ENCODE measurements at regions not wholly inside any gene's neighbourhood (a gene's known extent, or its start where the extent isn't known, plus 50 kb on each side); places are given as distances from the start of the nearest gene placed in this dataset.

GRCh38 chr11:109894242-109894641 is 198.9 kb upstream of the ZC3H12C start:
- DNase-seq (ENCODE audit: insufficient read length, low spot score) (no peak), FAIRE-seq (no peak)
- TF ChIP-seq, protein P1, sequence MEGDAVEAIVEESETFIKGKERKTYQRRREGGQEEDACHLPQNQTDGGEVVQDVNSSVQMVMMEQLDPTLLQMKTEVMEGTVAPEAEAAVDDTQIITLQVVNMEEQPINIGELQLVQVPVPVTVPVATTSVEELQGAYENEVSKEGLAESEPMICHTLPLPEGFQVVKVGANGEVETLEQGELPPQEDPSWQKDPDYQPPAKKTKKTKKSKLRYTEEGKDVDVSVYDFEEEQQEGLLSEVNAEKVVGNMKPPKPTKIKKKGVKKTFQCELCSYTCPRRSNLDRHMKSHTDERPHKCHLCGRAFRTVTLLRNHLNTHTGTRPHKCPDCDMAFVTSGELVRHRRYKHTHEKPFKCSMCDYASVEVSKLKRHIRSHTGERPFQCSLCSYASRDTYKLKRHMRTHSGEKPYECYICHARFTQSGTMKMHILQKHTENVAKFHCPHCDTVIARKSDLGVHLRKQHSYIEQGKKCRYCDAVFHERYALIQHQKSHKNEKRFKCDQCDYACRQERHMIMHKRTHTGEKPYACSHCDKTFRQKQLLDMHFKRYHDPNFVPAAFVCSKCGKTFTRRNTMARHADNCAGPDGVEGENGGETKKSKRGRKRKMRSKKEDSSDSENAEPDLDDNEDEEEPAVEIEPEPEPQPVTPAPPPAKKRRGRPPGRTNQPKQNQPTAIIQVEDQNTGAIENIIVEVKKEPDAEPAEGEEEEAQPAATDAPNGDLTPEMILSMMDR (IDR thresholded peaks at IDR 0.05; ENCODE audit: insufficient read depth, missing control alignments) = no peak

DNA sequence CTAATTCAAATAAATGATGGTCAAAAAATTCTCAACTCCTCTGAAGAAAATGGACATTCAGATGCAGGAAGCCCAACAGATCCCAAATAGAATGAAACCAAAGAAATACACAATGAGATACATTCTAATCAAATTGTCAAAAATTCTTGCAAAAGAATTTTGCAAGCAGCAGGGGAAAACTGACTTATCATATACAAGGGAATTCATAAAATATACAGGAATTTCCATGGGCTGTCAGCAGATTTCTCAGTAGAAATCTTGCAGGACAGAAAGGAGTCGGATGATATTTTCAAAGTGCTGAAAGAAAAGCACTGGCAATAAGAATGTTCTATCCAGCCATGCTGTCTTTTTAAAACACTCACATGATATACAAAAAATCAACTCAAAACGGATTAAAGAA is 194.6 kb upstream of the ZC3H12C start:
- FAIRE-seq = no peak
- TF ChIP-seq, protein P1 (IDR thresholded peaks at IDR 0.05; ENCODE audit: insufficient read depth, missing control alignments) = no peak
- no peak for DNase-seq (ENCODE audit: insufficient read length, low spot score)

DNA sequence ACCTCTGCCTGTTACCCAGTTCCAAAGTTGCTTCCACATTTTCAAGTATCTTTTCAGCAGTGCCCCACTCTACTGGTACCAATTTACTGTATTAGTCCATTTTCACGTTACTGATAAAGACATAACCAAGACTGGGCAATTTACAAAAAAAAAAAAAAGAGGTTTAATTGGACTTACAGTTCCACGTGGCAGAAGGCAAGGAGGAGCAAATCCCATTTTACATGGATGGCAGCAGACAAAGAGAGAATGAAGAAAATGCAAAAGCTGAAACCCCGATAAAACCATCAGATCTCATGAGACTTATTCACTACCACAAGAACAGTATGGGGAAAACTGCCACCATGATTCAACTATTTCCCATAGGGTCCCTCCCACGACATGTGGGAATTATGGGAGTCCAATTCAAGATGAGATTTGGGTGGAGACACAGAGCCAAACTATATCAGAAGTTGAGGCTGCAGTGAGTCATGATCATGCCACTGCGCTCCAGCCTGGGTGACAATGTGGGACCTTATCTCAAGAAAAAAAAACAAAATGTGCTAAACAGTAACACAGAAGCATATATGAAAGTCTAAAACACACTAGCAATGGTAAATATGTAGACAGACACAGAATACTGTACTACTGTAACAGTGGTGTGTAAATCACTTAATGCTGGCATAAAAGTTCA is 190.3 kb upstream of the ZC3H12C start:
- FAIRE-seq = no peak
- TF ChIP-seq, protein P1 (IDR thresholded peaks at IDR 0.05; ENCODE audit: insufficient read depth, missing control alignments) = no peak
- DNase-seq (ENCODE audit: insufficient read length, low spot score) = no peak

GRCh38 chr11:109911488-109911887 is 181.7 kb upstream of the ZC3H12C start:
- FAIRE-seq = no peak
- TF ChIP-seq, protein P1 (IDR thresholded peaks at IDR 0.05; ENCODE audit: insufficient read depth, missing control alignments) = no peak
- DNase-seq (ENCODE audit: insufficient read length, low spot score) = no peak

DNA sequence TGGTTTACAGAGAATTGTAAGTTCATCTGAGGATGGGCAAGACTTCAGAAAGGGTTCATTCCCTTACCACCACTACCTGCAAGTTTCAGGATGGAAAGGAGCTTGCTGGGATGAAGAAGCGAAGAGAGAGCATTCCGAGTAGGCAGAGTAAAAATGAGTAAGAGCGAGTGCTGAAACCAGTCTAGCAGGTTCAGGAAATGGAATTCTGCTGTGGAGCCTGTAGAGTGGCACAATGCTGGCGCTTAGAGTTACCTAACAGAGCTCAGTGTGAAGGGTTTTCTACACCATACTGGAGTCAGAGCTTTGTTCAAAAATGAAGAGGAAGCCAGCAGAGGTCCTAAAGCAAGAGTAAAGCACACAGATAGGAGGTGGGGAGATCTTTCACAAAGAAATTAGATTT is 179.2 kb upstream of the ZC3H12C start:
- no peak for DNase-seq (ENCODE audit: insufficient read length, low spot score)

DNA sequence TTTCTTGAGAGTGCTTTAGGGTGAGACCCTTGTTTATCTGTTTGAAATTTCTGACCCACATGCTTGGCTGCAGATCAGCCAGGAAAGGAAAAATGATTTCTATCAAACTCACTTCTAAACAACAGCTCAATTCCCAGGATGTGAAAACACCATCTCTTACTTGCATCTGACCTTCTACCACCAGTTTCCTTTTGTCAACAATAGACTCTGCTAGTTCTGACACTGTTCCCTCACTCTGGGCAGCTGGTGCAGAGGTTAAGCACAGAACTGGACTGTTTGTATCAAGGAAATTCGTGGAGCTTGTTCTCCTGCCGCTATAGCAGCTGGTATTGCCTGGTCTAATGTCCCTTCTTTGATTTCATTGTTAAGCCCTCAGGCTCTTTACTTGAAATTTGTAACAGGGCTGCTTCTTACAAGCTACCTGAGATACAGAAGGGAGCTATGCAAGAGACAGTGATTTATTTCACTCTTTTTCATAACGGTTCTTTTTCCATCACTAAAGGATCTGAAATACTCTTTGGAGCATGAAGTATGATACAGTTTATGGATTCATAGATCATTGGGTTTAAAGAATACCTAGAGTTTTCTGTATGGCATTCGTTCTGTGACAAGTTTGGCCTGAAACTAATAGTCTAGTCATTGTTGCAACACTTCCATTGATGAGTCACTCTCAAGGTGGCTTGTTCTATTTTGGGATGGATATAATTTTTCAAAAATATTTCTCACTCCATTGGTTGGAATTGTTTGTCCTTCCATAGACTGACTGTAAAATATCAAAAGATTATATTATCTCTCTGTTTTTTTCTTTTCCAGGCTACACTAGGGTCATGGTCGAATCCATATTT is 178.2 kb upstream of the ZC3H12C start:
- DNase-seq (ENCODE audit: insufficient read length, low spot score) (no peak), FAIRE-seq (no peak)
- TF ChIP-seq, protein P1 (IDR thresholded peaks at IDR 0.05; ENCODE audit: insufficient read depth, missing control alignments) = no peak

More for the DNA sequence above, 179.2 kb upstream of the ZC3H12C start:
- TF ChIP-seq, protein P1 (IDR thresholded peaks at IDR 0.05; ENCODE audit: insufficient read depth, missing control alignments) = no peak
- no peak for FAIRE-seq

- DNase-seq (ENCODE audit: insufficient read length, low spot score) (no peak), FAIRE-seq (no peak)
- TF ChIP-seq, protein P1 (IDR thresholded peaks at IDR 0.05; ENCODE audit: insufficient read depth, missing control alignments) = no peak
These were observed 166.3 kb upstream of the ZC3H12C start for GRCh38 chr11:109926941-109927340.
